ENCODE measurements at regions not wholly inside any gene's neighbourhood (a gene's known extent, or its start where the extent isn't known, plus 50 kb on each side); places are given as distances from the start of the nearest gene placed in this dataset.
A peak's percentile ranks its signal among the peaks of the same experiment; 100 is the strongest.
"Not testable (repeated sequence)": the region's sequence is repeated elsewhere in the genome, so short reads cannot be mapped to it uniquely, and the experiment has no call there.

DNA sequence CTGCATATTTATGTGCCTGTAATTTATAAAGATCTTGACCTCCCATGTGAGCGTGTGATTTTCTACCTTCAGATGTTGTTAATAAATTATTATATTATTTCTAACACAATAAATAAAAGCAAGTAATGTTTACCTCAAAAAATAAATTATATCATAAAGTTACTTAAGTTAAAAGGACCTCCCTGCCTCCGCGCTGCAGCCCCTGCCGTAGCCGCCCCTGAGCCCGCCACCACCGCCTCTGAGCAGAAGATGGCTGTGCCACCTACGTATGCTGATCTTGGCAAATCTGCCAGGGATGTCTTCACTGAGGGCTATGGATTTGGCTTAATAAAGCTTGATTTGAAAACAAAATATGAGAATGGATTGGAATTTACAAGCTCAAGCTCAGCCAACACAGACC, 119.6 kb upstream of the BRWD3 start:
- Mint-ChIP-seq H3K9me3 (ENCODE audit: unreplicated experiment) (no peaks in the 10 kb centered on the region), H3K4me3 (ENCODE audit: unreplicated experiment) (no peak overlapping the region), H3K27me3 (ENCODE audit: unreplicated experiment) (no peaks in the 10 kb centered on the region), H3K27ac (ENCODE audit: unreplicated experiment) (no peak overlapping the region), H3K4me1 (ENCODE audit: unreplicated experiment) (no peaks in the 10 kb centered on the region), H3K36me3 (ENCODE audit: low read depth, unreplicated experiment) (no peaks in the 10 kb centered on the region)
- TF ChIP-seq, protein P1, sequence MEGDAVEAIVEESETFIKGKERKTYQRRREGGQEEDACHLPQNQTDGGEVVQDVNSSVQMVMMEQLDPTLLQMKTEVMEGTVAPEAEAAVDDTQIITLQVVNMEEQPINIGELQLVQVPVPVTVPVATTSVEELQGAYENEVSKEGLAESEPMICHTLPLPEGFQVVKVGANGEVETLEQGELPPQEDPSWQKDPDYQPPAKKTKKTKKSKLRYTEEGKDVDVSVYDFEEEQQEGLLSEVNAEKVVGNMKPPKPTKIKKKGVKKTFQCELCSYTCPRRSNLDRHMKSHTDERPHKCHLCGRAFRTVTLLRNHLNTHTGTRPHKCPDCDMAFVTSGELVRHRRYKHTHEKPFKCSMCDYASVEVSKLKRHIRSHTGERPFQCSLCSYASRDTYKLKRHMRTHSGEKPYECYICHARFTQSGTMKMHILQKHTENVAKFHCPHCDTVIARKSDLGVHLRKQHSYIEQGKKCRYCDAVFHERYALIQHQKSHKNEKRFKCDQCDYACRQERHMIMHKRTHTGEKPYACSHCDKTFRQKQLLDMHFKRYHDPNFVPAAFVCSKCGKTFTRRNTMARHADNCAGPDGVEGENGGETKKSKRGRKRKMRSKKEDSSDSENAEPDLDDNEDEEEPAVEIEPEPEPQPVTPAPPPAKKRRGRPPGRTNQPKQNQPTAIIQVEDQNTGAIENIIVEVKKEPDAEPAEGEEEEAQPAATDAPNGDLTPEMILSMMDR (IDR thresholded peaks at IDR 0.05; ENCODE audit: unreplicated experiment), result no peak
- DNase-seq (ENCODE audit: low spot score), result no peak

DNA sequence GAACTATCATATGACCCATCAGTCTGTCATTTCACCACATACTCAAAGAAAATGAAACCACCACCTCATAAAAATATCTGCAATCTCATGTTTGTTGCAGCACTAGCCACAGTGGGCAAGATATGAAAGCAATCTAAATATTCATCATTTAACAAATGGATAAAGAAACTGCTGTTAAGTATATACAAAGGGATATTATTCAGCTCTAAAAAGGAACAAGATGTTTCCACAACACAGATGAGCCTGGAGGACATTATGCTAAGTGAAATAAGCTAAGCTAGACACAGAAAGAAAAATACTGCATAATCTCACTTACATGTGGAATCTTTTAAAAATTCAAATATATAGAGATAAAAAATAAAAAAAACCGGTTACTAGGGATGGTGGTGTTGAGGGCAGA, 108.2 kb upstream of the BRWD3 start:
- Mint-ChIP-seq H3K4me3 (ENCODE audit: unreplicated experiment) (no peak overlapping the region), H3K27me3 (ENCODE audit: unreplicated experiment) (peaks cover 1% of the 10 kb centered on the region), H3K9me3 (ENCODE audit: unreplicated experiment) (no peaks in the 10 kb centered on the region), H3K27ac (ENCODE audit: unreplicated experiment) (no peak overlapping the region), H3K36me3 (ENCODE audit: low read depth, unreplicated experiment) (no peaks in the 10 kb centered on the region), H3K4me1 (ENCODE audit: unreplicated experiment) (no peaks in the 10 kb centered on the region)
- DNase-seq (ENCODE audit: low spot score), result no peak
- TF ChIP-seq, protein P1 (IDR thresholded peaks at IDR 0.05; ENCODE audit: unreplicated experiment), result no peak

- not testable (repeated sequence) for H3K4me3 Mint-ChIP-seq (ENCODE audit: unreplicated experiment); H3K36me3 Mint-ChIP-seq (ENCODE audit: low read depth, unreplicated experiment); H3K9me3 Mint-ChIP-seq (ENCODE audit: unreplicated experiment); DNase-seq (ENCODE audit: low spot score); H3K27ac Mint-ChIP-seq (ENCODE audit: unreplicated experiment); H3K27me3 Mint-ChIP-seq (ENCODE audit: unreplicated experiment); H3K4me1 Mint-ChIP-seq (ENCODE audit: unreplicated experiment)
Measured at GRCh38 chrX:80912351-80912750, 102.7 kb upstream of the BRWD3 start.

DNA sequence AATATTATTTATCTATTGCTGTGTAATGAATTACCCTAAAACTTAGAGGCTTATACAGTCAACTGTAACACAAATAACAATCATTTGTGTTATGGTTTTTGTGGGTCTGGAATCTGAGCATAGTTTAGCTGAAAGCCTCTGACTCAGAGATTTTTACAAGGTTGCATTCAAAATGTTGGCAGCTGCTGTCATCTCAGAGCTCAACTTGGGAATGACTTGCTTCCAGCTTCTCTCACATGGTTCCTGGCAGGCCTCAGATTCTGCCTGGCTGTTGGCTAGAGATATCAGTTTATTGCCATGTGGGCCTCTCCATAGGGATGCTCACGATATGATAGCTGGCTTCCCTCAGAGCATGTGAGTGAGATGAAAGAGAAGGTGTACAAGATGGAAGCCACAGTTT, 70.2 kb upstream of the BRWD3 start:
- Mint-ChIP-seq H3K36me3 (ENCODE audit: low read depth, unreplicated experiment) (no peaks in the 10 kb centered on the region), H3K4me3 (ENCODE audit: unreplicated experiment) (no peak overlapping the region), H3K27me3 (ENCODE audit: unreplicated experiment) (no peaks in the 10 kb centered on the region), H3K4me1 (ENCODE audit: unreplicated experiment) (no peaks in the 10 kb centered on the region), H3K27ac (ENCODE audit: unreplicated experiment) (no peak overlapping the region), H3K9me3 (ENCODE audit: unreplicated experiment) (no peaks in the 10 kb centered on the region)
- TF ChIP-seq, protein P1 (IDR thresholded peaks at IDR 0.05; ENCODE audit: unreplicated experiment), result no peak
- DNase-seq (ENCODE audit: low spot score), result no peak

DNA sequence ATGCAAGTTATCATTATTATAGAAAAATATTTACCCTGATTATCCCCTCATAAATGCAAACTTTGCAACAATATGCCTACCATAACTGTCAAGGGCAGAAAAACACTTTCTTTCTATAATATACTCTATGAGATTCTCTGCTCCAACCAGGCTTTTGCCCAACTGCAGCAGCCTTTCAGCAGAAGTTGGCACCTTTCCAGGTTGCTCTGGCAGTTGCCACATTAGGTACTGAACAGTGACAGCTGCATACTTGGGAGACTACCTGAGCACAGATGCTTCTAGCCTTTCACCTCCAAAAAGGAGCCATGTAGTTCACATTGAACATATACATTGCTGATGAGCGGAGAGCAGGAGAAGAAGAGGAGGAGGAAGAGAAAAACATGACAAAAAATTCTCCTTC, 69.5 kb upstream of the BRWD3 start:
- H3K4me1 Mint-ChIP-seq (ENCODE audit: unreplicated experiment), result no peaks in the 10 kb centered on the region
- no peak for DNase-seq (ENCODE audit: low spot score)
- H3K36me3 Mint-ChIP-seq (ENCODE audit: low read depth, unreplicated experiment), result no peaks in the 10 kb centered on the region
- no peak overlapping the region for H3K4me3 Mint-ChIP-seq (ENCODE audit: unreplicated experiment)
- H3K27ac Mint-ChIP-seq (ENCODE audit: unreplicated experiment), result no peak overlapping the region
- no peaks in the 10 kb centered on the region for H3K9me3 Mint-ChIP-seq (ENCODE audit: unreplicated experiment)
- no peaks in the 10 kb centered on the region for H3K27me3 Mint-ChIP-seq (ENCODE audit: unreplicated experiment)
- TF ChIP-seq, protein P1 (IDR thresholded peaks at IDR 0.05; ENCODE audit: unreplicated experiment), result no peak

DNA sequence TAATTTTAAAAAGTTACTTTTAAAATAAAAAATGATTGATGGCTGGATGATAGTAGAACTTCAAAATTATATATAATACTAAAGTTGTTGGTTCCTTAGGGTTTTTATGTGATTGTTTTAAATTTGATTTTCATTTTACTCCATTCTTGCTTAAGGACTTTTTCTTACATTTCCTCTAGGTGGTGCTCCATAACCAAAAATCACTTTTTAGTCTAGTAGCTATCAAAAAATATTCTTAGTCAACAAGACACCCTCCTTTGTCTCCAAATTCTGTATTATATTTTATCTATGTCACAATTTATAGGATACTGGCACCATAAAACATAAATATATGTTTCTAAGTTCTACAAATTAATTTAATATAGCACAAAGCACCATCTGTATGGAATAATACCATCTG, 67.2 kb upstream of the BRWD3 start:
- no peaks in the 10 kb centered on the region for H3K9me3 Mint-ChIP-seq (ENCODE audit: unreplicated experiment)
- TF ChIP-seq, protein P1 (IDR thresholded peaks at IDR 0.05; ENCODE audit: unreplicated experiment), result peak; percentile 51
- no peak overlapping the region for H3K4me3 Mint-ChIP-seq (ENCODE audit: unreplicated experiment)
- no peaks in the 10 kb centered on the region for H3K4me1 Mint-ChIP-seq (ENCODE audit: unreplicated experiment)
- H3K36me3 Mint-ChIP-seq (ENCODE audit: low read depth, unreplicated experiment), result no peaks in the 10 kb centered on the region
- no peak overlapping the region for H3K27ac Mint-ChIP-seq (ENCODE audit: unreplicated experiment)
- H3K27me3 Mint-ChIP-seq (ENCODE audit: unreplicated experiment), result no peaks in the 10 kb centered on the region
- DNase-seq (ENCODE audit: low spot score), result no peak
